ENCODE measurements at regions not wholly inside any gene's neighbourhood (a gene's known extent, or its start where the extent isn't known, plus 50 kb on each side); places are given as distances from the start of the nearest gene placed in this dataset.

DNA sequence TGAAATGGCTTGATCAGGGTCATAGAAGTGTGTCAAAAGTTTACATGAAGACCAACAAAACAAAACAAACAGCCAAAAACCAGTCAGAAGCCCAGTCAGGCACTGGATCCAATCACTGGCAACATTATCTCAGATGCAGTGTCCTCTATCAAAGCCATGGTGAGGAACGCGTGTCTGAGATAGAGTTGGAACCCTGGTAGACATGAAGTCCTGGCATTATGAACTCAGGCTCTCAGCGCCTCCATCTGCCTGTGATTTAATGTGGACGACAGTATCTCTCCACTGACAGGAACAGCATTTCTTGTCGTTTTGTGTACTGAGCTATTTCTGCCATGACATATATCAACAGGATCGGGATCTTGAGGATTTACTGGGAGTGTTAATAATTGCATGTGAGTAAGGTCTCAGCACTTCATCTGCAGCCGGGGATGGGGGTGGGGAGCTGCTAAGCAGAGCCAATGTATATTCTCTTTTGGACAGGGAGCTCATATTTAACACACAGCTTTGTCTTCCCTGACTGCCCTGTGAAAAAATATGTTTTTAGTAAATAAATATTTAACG lies 1120.0 kb downstream of the IGSF11 start:
- no peaks in the 10 kb centered on the region for H3K79me2 ChIP-seq (ENCODE audit: control insufficient read depth, insufficient read depth, low read length)
- H3K4me3 ChIP-seq (ENCODE audit: low read length) = no peak overlapping the region
- H2BK15ac ChIP-seq (replicated peaks; ENCODE audit: low read depth) = no peak overlapping the region
- no peak overlapping the region for H3K27ac ChIP-seq (ENCODE audit: low read depth, low read length)
- H3K56ac ChIP-seq (ENCODE audit: low read length) = no peak overlapping the region
- no peak overlapping the region for H3K9ac ChIP-seq (ENCODE audit: low read length)
- WGBS (ENCODE audit: extremely low coverage, insufficient coverage, low lambda C conversion rate) = 100% methylated on average over 1 of the region's 8 CpGs
- DNase-seq = no peak
- no peak overlapping the region for H2AK5ac ChIP-seq (ENCODE audit: low read length)
- no peak overlapping the region for H2BK5ac ChIP-seq (ENCODE audit: low read length)
- no peak overlapping the region for H3K23ac ChIP-seq (ENCODE audit: low read length)
- H3K4me1 ChIP-seq (ENCODE audit: control insufficient read depth, low read depth, low read length) = no peaks in the 10 kb centered on the region
- H4K8ac ChIP-seq (ENCODE audit: low read depth, low read length) = no peak overlapping the region
- H3K4ac ChIP-seq (ENCODE audit: low read depth, low read length) = no peak overlapping the region
- H3K4me2 ChIP-seq (ENCODE audit: low read length) = no peak overlapping the region
- H3K18ac ChIP-seq (ENCODE audit: low read length) = no peak overlapping the region
- H2BK120ac ChIP-seq (ENCODE audit: low read depth, low read length) = no peak overlapping the region
- no peaks in the 10 kb centered on the region for H3K36me3 ChIP-seq (ENCODE audit: control insufficient read depth, insufficient read depth, low read length)
- H4K5ac ChIP-seq (ENCODE audit: low read length) = no peak overlapping the region
- no peaks in the 10 kb centered on the region for H3K27me3 ChIP-seq (ENCODE audit: insufficient read depth, low read length, poor library complexity)
- H3K79me1 ChIP-seq (ENCODE audit: low read length) = no peaks in the 10 kb centered on the region

DNA sequence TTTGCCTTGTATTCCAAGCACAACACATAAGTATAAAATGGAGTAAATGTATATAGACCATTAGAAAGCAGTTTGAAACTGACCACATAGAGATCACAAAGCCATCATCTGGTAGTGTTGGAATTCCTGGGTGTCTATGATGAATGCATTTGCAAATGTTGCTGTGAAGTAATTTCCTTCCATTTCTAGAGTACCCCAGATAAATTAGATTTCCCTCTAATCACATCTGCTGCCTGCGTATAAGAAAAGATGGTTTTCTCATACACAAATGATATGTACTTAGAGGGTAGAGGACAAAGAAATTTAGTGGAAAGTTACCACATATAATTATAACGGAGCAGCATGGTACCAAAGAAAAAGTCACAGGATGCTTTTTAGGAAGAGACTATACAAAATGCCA lies 1117.8 kb downstream of the IGSF11 start:
- H3K18ac ChIP-seq (ENCODE audit: low read length) = no peak overlapping the region
- DNase-seq = no peak
- WGBS (ENCODE audit: extremely low coverage, insufficient coverage, low lambda C conversion rate) = no CpG with 5 or more reads among the region's 2 CpGs
- no peak overlapping the region for H4K5ac ChIP-seq (ENCODE audit: low read length)
- H2BK5ac ChIP-seq (ENCODE audit: low read length) = no peak overlapping the region
- H3K4me3 ChIP-seq (ENCODE audit: low read length) = no peak overlapping the region
- no peak overlapping the region for H3K9ac ChIP-seq (ENCODE audit: low read length)
- no peaks in the 10 kb centered on the region for H3K79me2 ChIP-seq (ENCODE audit: control insufficient read depth, insufficient read depth, low read length)
- H2BK15ac ChIP-seq (replicated peaks; ENCODE audit: low read depth) = no peak overlapping the region
- no peak overlapping the region for H3K27ac ChIP-seq (ENCODE audit: low read depth, low read length)
- H3K27me3 ChIP-seq (ENCODE audit: insufficient read depth, low read length, poor library complexity) = no peaks in the 10 kb centered on the region
- H2BK120ac ChIP-seq (ENCODE audit: low read depth, low read length) = no peak overlapping the region
- H3K56ac ChIP-seq (ENCODE audit: low read length) = no peak overlapping the region
- no peaks in the 10 kb centered on the region for H3K79me1 ChIP-seq (ENCODE audit: low read length)
- H3K4ac ChIP-seq (ENCODE audit: low read depth, low read length) = no peak overlapping the region
- no peak overlapping the region for H3K4me2 ChIP-seq (ENCODE audit: low read length)
- no peaks in the 10 kb centered on the region for H3K4me1 ChIP-seq (ENCODE audit: control insufficient read depth, low read depth, low read length)
- no peak overlapping the region for H4K8ac ChIP-seq (ENCODE audit: low read depth, low read length)
- no peak overlapping the region for H3K23ac ChIP-seq (ENCODE audit: low read length)
- no peaks in the 10 kb centered on the region for H3K36me3 ChIP-seq (ENCODE audit: control insufficient read depth, insufficient read depth, low read length)
- H2AK5ac ChIP-seq (ENCODE audit: low read length) = no peak overlapping the region

DNA sequence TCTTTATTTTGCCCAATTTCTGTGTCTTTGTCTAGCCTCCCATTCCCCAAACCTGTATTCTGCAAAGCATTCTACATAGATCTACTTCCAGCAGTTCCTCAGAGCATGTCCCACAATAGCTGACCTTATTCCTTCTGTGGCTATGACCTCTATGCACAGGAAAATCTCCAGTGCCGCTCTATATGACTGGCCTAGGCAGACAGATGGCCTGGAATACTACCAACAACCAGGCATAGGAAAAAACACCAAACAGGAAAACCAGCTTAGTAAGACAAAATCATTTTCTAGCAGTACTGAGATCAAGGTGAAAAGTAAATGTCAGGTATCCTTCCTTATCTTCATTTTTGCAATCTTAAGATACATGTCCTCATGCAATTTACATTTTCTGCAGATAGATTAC lies 1115.0 kb downstream of the IGSF11 start:
- Histone ChIP-seq H3K56ac (ENCODE audit: low read length) (no peak overlapping the region), H3K4me1 (ENCODE audit: control insufficient read depth, low read depth, low read length) (no peaks in the 10 kb centered on the region), H4K5ac (ENCODE audit: low read length) (no peak overlapping the region), H3K4ac (ENCODE audit: low read depth, low read length) (no peak overlapping the region), H3K36me3 (ENCODE audit: control insufficient read depth, insufficient read depth, low read length) (no peaks in the 10 kb centered on the region), H3K23ac (ENCODE audit: low read length) (no peak overlapping the region), H3K9ac (ENCODE audit: low read length) (no peak overlapping the region), H2AK5ac (ENCODE audit: low read length) (no peak overlapping the region), H2BK5ac (ENCODE audit: low read length) (no peak overlapping the region), H3K27me3 (ENCODE audit: insufficient read depth, low read length, poor library complexity) (no peaks in the 10 kb centered on the region), H3K18ac (ENCODE audit: low read length) (no peak overlapping the region), H2BK15ac (replicated peaks; ENCODE audit: low read depth) (no peak overlapping the region), H3K27ac (ENCODE audit: low read depth, low read length) (no peak overlapping the region), H3K4me3 (ENCODE audit: low read length) (no peak overlapping the region), H3K79me1 (ENCODE audit: low read length) (no peaks in the 10 kb centered on the region), H4K8ac (ENCODE audit: low read depth, low read length) (no peak overlapping the region), H3K4me2 (ENCODE audit: low read length) (no peak overlapping the region), H3K79me2 (ENCODE audit: control insufficient read depth, insufficient read depth, low read length) (no peaks in the 10 kb centered on the region), H2BK120ac (ENCODE audit: low read depth, low read length) (no peak overlapping the region)
- WGBS (ENCODE audit: extremely low coverage, insufficient coverage, low lambda C conversion rate) = no CpG with 5 or more reads among the region's 1 CpG
- no peak for DNase-seq

DNA sequence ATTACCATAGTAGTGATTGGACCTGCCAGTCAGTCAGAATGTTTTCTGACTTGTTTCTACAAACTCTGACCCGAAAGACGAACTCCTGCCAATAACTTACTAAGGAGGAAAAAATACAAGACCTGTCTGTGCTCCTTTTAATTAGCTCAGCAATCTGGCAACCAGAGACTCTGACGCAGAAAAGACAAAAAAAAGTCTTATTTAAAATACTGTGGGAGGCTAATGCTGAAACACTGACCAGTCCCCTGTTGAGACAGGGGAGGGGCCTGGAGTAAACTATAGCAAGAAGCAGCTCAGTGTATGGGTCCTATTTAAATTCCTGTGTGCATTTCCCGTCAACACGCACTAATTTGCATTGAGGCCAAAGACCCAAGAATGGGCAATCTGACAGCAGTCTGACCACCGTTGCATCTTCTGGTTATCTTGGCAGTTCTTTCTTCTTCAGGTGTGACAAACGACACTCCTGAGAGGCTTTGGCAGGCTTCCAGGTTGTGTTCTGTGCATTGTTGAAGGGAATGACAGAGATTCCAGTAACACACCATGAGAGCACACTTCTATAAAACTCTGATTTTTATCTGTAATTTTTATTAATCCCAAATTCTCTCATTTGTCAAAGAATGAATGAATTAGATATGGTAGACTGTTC lies 1114.3 kb downstream of the IGSF11 start:
- Histone ChIP-seq H3K18ac (ENCODE audit: low read length) (no peak overlapping the region), H2BK15ac (replicated peaks; ENCODE audit: low read depth) (no peak overlapping the region), H3K79me1 (ENCODE audit: low read length) (no peaks in the 10 kb centered on the region), H3K4ac (ENCODE audit: low read depth, low read length) (no peak overlapping the region), H2BK120ac (ENCODE audit: low read depth, low read length) (no peak overlapping the region), H3K36me3 (ENCODE audit: control insufficient read depth, insufficient read depth, low read length) (no peaks in the 10 kb centered on the region), H3K9ac (ENCODE audit: low read length) (no peak overlapping the region), H3K79me2 (ENCODE audit: control insufficient read depth, insufficient read depth, low read length) (no peaks in the 10 kb centered on the region), H3K4me1 (ENCODE audit: control insufficient read depth, low read depth, low read length) (no peaks in the 10 kb centered on the region), H2AK5ac (ENCODE audit: low read length) (no peak overlapping the region), H2BK5ac (ENCODE audit: low read length) (no peak overlapping the region), H3K56ac (ENCODE audit: low read length) (no peak overlapping the region), H3K27me3 (ENCODE audit: insufficient read depth, low read length, poor library complexity) (no peaks in the 10 kb centered on the region), H3K4me3 (ENCODE audit: low read length) (no peak overlapping the region), H3K4me2 (ENCODE audit: low read length) (no peak overlapping the region), H3K23ac (ENCODE audit: low read length) (no peak overlapping the region), H3K27ac (ENCODE audit: low read depth, low read length) (no peak overlapping the region), H4K8ac (ENCODE audit: low read depth, low read length) (no peak overlapping the region), H4K5ac (ENCODE audit: low read length) (no peak overlapping the region)
- no CpG with 5 or more reads among the region's 7 CpGs for WGBS (ENCODE audit: extremely low coverage, insufficient coverage, low lambda C conversion rate)
- DNase-seq = no peak

DNA sequence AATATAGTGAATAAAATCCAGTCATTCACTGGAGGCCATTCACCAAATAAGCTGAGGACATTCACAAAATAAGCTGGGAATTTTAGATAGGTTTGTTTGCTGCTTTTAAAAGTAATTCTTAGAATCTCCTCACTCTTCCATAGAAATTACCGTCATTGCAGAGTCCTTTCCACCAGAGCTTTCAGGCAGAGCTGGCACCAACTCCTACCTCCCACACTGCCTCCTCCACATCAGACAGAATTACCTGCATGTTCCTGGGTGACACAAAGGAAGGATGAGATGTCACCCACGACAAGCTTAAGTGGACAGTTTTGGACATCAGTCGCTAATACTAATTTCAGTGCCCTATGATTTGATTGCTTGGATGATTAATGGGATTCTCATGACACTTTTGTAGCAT lies 1113.2 kb downstream of the IGSF11 start:
- WGBS (ENCODE audit: extremely low coverage, insufficient coverage, low lambda C conversion rate) = no CpG with 5 or more reads among the region's 3 CpGs
- Histone ChIP-seq H3K4me2 (ENCODE audit: low read length) (no peak overlapping the region), H2BK15ac (replicated peaks; ENCODE audit: low read depth) (no peak overlapping the region), H3K4me1 (ENCODE audit: control insufficient read depth, low read depth, low read length) (no peaks in the 10 kb centered on the region), H3K56ac (ENCODE audit: low read length) (no peak overlapping the region), H3K79me1 (ENCODE audit: low read length) (no peaks in the 10 kb centered on the region), H4K5ac (ENCODE audit: low read length) (no peak overlapping the region), H2BK5ac (ENCODE audit: low read length) (no peak overlapping the region), H3K27me3 (ENCODE audit: insufficient read depth, low read length, poor library complexity) (no peaks in the 10 kb centered on the region), H3K9ac (ENCODE audit: low read length) (no peak overlapping the region), H3K79me2 (ENCODE audit: control insufficient read depth, insufficient read depth, low read length) (no peaks in the 10 kb centered on the region), H2AK5ac (ENCODE audit: low read length) (no peak overlapping the region), H3K36me3 (ENCODE audit: control insufficient read depth, insufficient read depth, low read length) (no peaks in the 10 kb centered on the region), H3K27ac (ENCODE audit: low read depth, low read length) (no peak overlapping the region), H3K4ac (ENCODE audit: low read depth, low read length) (no peak overlapping the region), H4K8ac (ENCODE audit: low read depth, low read length) (no peak overlapping the region), H3K18ac (ENCODE audit: low read length) (no peak overlapping the region), H3K23ac (ENCODE audit: low read length) (no peak overlapping the region), H2BK120ac (ENCODE audit: low read depth, low read length) (no peak overlapping the region), H3K4me3 (ENCODE audit: low read length) (no peak overlapping the region)
- DNase-seq = no peak

DNA sequence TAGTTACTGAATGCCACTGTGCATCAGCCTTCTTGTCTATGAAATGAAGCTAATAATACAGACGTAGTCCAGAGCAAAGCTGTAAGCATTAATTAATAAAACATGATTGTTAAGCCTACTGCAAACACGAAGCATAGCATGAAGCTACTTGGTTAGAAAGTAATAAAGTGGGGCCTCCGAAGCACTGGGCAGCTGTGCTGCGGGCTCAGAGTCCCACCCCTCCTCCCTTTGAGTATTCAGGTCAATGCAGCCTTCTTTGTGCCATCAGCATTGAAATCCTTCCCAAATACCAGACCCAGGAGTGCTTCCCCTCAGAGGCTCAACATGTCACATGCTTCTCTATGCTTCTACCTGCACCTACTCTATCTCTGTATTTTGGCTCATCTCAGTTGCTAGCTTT lies 1112.6 kb downstream of the IGSF11 start:
- Histone ChIP-seq H3K18ac (ENCODE audit: low read length) (no peak overlapping the region), H3K4me3 (ENCODE audit: low read length) (no peak overlapping the region), H3K4me2 (ENCODE audit: low read length) (no peak overlapping the region), H3K79me2 (ENCODE audit: control insufficient read depth, insufficient read depth, low read length) (no peaks in the 10 kb centered on the region), H3K4me1 (ENCODE audit: control insufficient read depth, low read depth, low read length) (no peaks in the 10 kb centered on the region), H3K23ac (ENCODE audit: low read length) (no peak overlapping the region), H4K5ac (ENCODE audit: low read length) (no peak overlapping the region), H3K36me3 (ENCODE audit: control insufficient read depth, insufficient read depth, low read length) (no peaks in the 10 kb centered on the region), H2BK15ac (replicated peaks; ENCODE audit: low read depth) (no peak overlapping the region), H4K8ac (ENCODE audit: low read depth, low read length) (no peak overlapping the region), H2BK120ac (ENCODE audit: low read depth, low read length) (no peak overlapping the region), H2AK5ac (ENCODE audit: low read length) (no peak overlapping the region), H3K27ac (ENCODE audit: low read depth, low read length) (no peak overlapping the region), H2BK5ac (ENCODE audit: low read length) (no peak overlapping the region), H3K79me1 (ENCODE audit: low read length) (no peaks in the 10 kb centered on the region), H3K56ac (ENCODE audit: low read length) (no peak overlapping the region), H3K4ac (ENCODE audit: low read depth, low read length) (no peak overlapping the region), H3K9ac (ENCODE audit: low read length) (no peak overlapping the region), H3K27me3 (ENCODE audit: insufficient read depth, low read length, poor library complexity) (no peaks in the 10 kb centered on the region)
- DNase-seq = no peak
- WGBS (ENCODE audit: extremely low coverage, insufficient coverage, low lambda C conversion rate) = no CpG with 5 or more reads among the region's 4 CpGs

Measured in mesendoderm (in vitro differentiated cells).